Activated CD8-positive, alpha-beta T cell treated with anti-CD3 and anti-CD28 coated beads for 36 hours (primary cell): ENCODE measurements at regions not wholly inside any gene's neighbourhood (a gene's known extent, or its start where the extent isn't known, plus 50 kb on each side); places are given as distances from the start of the nearest gene placed in this dataset.
A peak's percentile ranks its signal among the peaks of the same experiment; 100 is the strongest.

ENCODE experiments used
- ATAC-seq: fragments of 200-7000 bp; cut with Tn5 transposase; one replicate; pipeline ENCODE4 v1.10.0; 2021; ENCODE audit warnings: mild to moderate bottlenecking, moderate library complexity
- CTCF ChIA-PET: fragments of 350-600 bp; sonication (Branson Sonifier 250); formaldehyde crosslinking; loops from one replicate; lab custom pipeline; 2021; ENCODE audit warnings: antibody characterized with exemption; lab: Charles Lee
- POLR2A ChIA-PET: fragments of 350-600 bp; sonication (Branson Sonifier 250); formaldehyde crosslinking; loops from one replicate; lab custom pipeline; 2021; ENCODE audit warnings: antibody characterized with exemption; lab: Charles Lee
- DNase-seq: peaks from one replicate; pipeline ENCODE4 v3.0.0-alpha.2; 2020
- H3K27ac Mint-ChIP-seq: one replicate; pipeline ENCODE4 v1.8.0; 2021; ENCODE audit warnings: mild to moderate bottlenecking, mixed read lengths
- H3K27me3 Mint-ChIP-seq: one replicate; pipeline ENCODE4 v1.8.0; 2021; ENCODE audit warnings: mixed read lengths
- H3K36me3 Mint-ChIP-seq: one replicate; pipeline ENCODE4 v1.8.0; 2021; ENCODE audit warnings: low read depth, mixed read lengths
- H3K4me1 Mint-ChIP-seq: one replicate; pipeline ENCODE4 v1.8.0; 2021; ENCODE audit warnings: low read depth, mixed read lengths
- H3K4me3 Mint-ChIP-seq: one replicate; pipeline ENCODE4 v1.8.0; 2021; ENCODE audit warnings: mild to moderate bottlenecking, moderate library complexity, mixed read lengths
- H3K9me3 Mint-ChIP-seq: one replicate; pipeline ENCODE4 v1.8.0; 2021; ENCODE audit warnings: mixed read lengths
- CTCF ChIP-seq: fragments of 200-600 bp; IDR thresholded peaks from one replicate; pipeline ENCODE4 v1.8.0; 2022; ENCODE audit warnings: antibody characterized with exemption, mild to moderate bottlenecking
- intact Hi-C: fragments of 100-400 bp; cut with micrococcal nuclease; formaldehyde crosslinking; loops from one replicate; pipeline ENCODE4 v1.10.0; 2022

GRCh38 chr1:201648907-201649721, 110.2 kb downstream of the NAV1 start:
- H3K4me3 Mint-ChIP-seq, result no peak overlapping the region
- H3K4me1 Mint-ChIP-seq, result no peaks in the 10 kb centered on the region
- no peak overlapping the region for H3K27ac Mint-ChIP-seq
- H3K9me3 Mint-ChIP-seq, result no peaks in the 10 kb centered on the region
- ATAC-seq (no peak), DNase-seq (no peak)
- intact Hi-C loops, result no loop called here
- H3K27me3 Mint-ChIP-seq, result peaks cover 30% of the 10 kb centered on the region
- H3K36me3 Mint-ChIP-seq, result no peaks in the 10 kb centered on the region
- ChIA-PET CTCF (no interaction called here), POLR2A (no interaction called here)
- no peak for TF ChIP-seq CTCF

GRCh38 chr1:201649761-201650622, 111.1 kb downstream of the NAV1 start:
- intact Hi-C loops, result no loop called here
- POLR2A ChIA-PET, result interaction anchor here (0.9 kb wide), 1 partner anchor 180 kb away, joined by 3 read pairs; no protein-coding TSS in a partner anchor
- H3K4me3 Mint-ChIP-seq, result no peak overlapping the region
- H3K27ac Mint-ChIP-seq, result no peak overlapping the region
- no peaks in the 10 kb centered on the region for H3K4me1 Mint-ChIP-seq
- H3K27me3 Mint-ChIP-seq, result peaks cover 30% of the 10 kb centered on the region
- H3K36me3 Mint-ChIP-seq, result no peaks in the 10 kb centered on the region
- H3K9me3 Mint-ChIP-seq, result no peaks in the 10 kb centered on the region
- ATAC-seq (peak; percentile 24), DNase-seq (peak; percentile 12)
- CTCF ChIA-PET, result no interaction called here
- no peak for TF ChIP-seq CTCF

- CTCF ChIA-PET, result no interaction called here
- no peak overlapping the region for H3K27ac Mint-ChIP-seq
- no peaks in the 10 kb centered on the region for H3K4me1 Mint-ChIP-seq
- no peaks in the 10 kb centered on the region for H3K9me3 Mint-ChIP-seq
- POLR2A ChIA-PET, result interaction anchor here (0.9 kb wide), 1 partner anchor 179 kb away, joined by 3 read pairs; no protein-coding TSS in a partner anchor
- DNase-seq (no peak), ATAC-seq (no peak)
- H3K36me3 Mint-ChIP-seq, result no peaks in the 10 kb centered on the region
- H3K4me3 Mint-ChIP-seq, result no peak overlapping the region
- intact Hi-C loops, result no loop called here
- no peak for TF ChIP-seq CTCF
- H3K27me3 Mint-ChIP-seq, result peaks cover 29% of the 10 kb centered on the region
Measured at GRCh38 chr1:201650623-201650933, 111.7 kb downstream of the NAV1 start.

GRCh38 chr1:201652181-201652580, 113.3 kb downstream of the NAV1 start:
- H3K27ac Mint-ChIP-seq, result no peak overlapping the region
- POLR2A ChIA-PET, result interaction anchor here (0.6 kb wide), 1 partner anchor 59 kb away, joined by 3 read pairs; no protein-coding TSS in a partner anchor
- H3K27me3 Mint-ChIP-seq, result peaks cover 22% of the 10 kb centered on the region
- H3K4me1 Mint-ChIP-seq, result no peaks in the 10 kb centered on the region
- DNase-seq (no peak), ATAC-seq (no peak)
- CTCF ChIA-PET, result no interaction called here
- no peak overlapping the region for H3K4me3 Mint-ChIP-seq
- intact Hi-C loops, result no loop called here
- no peaks in the 10 kb centered on the region for H3K36me3 Mint-ChIP-seq
- H3K9me3 Mint-ChIP-seq, result no peaks in the 10 kb centered on the region
- no peak for TF ChIP-seq CTCF

- H3K27me3 Mint-ChIP-seq, result peaks cover 15% of the 10 kb centered on the region
- intact Hi-C loops, result no loop called here
- H3K27ac Mint-ChIP-seq, result no peak overlapping the region
- no peak overlapping the region for H3K4me3 Mint-ChIP-seq
- POLR2A ChIA-PET, result no interaction called here
- TF ChIP-seq CTCF, result no peak
- no peaks in the 10 kb centered on the region for H3K4me1 Mint-ChIP-seq
- H3K9me3 Mint-ChIP-seq, result no peaks in the 10 kb centered on the region
- CTCF ChIA-PET, result no interaction called here
- ATAC-seq (no peak), DNase-seq (no peak)
- H3K36me3 Mint-ChIP-seq, result no peaks in the 10 kb centered on the region
Measured at GRCh38 chr1:201653233-201653632, 114.3 kb downstream of the NAV1 start.
